ENCODE measurements at regions not wholly inside any gene's neighbourhood (a gene's known extent, or its start where the extent isn't known, plus 50 kb on each side); places are given as distances from the start of the nearest gene placed in this dataset.

- TF ChIP-seq CTCF (conservative IDR thresholded peaks at IDR 0.05; ENCODE audit: low read length) (no peak), EZH2phosphoT487 (IDR thresholded peaks at IDR 0.05; ENCODE audit: borderline replicate concordance, low read depth, low read length) (no peak)
Measured at GRCh38 chr2:39584283-39584965, 81.3 kb upstream of the TMEM178A start.
